Hematopoietic multipotent progenitor cell treated with erythropoietin and hydrocortisone succinate and interleukin-3 and kit ligand, for 6 days (in vitro differentiated cells): ENCODE measurements at regions not wholly inside any gene's neighbourhood (a gene's known extent, or its start where the extent isn't known, plus 50 kb on each side); places are given as distances from the start of the nearest gene placed in this dataset.
A peak's percentile ranks its signal among the peaks of the same experiment; 100 is the strongest.

Source experiments
- DNase-seq: peaks from one replicate; pipeline ENCODE4 v3.0.0-alpha.2; 2015

GRCh38 chr1:238501290-238501689 is 610.6 kb upstream of the ZP4 start:
- no peak for DNase-seq

- DNase-seq, result peak; percentile 49
Observed at GRCh38 chr1:238499021-238499420, 608.3 kb upstream of the ZP4 start.

DNA sequence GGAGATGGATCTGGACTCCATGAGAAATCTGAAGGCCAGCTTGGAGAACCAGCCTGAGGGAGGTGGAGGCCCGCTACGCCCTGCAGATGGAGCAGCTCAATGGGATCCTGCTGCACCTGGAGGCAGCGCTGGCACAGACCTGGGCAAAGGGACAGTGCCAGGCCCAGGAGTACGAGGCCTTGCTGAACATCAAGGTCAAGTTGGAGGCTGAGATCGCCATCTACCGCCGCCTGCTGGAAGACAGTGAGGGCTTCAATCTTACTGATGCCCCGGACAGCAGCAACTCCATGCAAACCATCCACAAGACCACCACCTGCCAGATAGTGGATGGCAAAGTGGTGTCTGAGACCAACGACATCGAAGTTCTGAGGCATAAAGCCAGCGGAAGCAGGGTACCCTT is 601.5 kb upstream of the ZP4 start:
- no peak for DNase-seq

- DNase-seq, result no peak
Observed at GRCh38 chr1:238491265-238491664, 600.5 kb upstream of the ZP4 start.

- DNase-seq, result no peak
Observed at GRCh38 chr1:238489006-238489405, 598.3 kb upstream of the ZP4 start.

DNA sequence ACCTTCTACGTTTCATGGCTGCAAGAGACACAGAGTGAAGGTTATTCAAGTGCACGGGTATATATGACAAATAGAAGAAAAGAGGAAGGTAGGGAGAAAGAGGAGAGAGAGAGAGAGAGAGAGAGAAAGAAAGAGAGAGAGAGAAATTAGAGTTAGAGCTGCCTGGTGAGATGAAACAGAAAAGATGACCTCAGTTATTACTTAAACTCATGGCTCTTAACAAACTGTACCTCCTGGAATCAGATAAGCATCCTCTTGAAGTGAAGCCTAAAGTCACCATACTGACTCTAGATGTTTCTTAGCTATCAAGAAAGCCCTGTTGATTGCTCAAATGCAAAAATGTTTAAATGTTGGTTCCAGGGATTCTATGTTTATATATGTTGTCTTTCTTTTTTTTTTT is 597.7 kb upstream of the ZP4 start:
- DNase-seq, result peak; percentile 10

DNA sequence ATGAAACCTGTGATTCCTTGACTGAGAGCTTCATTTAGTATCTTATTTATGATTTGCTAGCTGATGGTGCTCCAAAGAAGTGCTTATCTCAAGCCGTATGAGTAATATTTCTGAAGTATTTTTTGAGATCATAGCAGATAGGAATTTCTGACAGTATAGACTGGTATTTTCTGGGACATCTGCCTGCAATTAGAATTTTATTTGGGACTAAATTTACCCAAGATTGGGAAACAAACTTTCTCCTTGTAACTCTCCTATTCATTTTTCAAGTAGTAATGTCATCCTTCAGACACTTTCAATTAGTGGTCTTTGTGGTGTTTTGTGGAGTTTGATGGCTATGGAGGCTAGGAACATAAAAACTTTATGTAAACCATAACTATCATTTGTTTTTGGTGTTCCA is 597.2 kb upstream of the ZP4 start:
- no peak for DNase-seq

- no peak for DNase-seq
Observed at GRCh38 chr1:238485912-238486209, 595.1 kb upstream of the ZP4 start.

DNA sequence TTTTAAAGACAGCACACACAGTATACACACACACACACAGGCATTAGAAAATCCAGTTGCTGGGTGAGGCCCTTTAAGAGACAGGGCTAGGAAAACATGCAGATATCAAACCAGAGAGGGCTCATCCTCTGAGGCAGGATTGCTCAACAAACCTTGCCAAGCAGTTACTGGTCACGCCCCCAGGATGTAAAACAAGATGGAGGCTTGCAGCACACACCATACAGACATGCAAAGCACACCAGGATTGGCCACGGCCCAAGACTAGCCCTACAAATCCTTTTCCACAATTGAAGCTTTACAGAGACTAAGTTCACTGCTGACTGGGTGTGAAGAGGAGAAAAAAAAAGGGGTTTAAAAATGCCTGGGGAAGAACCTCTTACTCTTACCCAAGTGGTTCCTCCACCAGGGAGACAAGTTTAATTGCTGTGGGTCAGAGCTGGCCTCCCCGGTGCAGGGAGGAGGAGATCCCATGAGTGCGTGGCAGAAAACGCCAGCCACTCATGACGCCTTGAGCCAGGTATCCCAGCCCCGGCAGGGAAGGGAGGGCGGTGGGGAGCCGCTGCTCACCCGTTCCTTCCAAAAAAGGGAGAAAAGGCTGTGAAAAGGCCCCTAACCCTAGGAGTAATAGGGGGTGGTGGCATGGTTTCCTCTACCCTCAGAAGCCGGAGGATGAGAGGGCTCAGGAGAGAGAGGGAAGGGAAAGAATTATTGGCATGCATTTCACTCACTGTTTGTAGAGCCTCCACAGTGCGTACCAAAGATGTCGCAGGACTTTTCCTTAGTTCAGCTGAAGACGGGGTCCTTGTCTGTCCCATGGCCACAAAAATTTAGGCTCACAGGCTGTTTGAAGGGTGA is 594.6 kb upstream of the ZP4 start:
- peak; percentile 7 for DNase-seq

GRCh38 chr1:238484121-238484520 is 593.4 kb upstream of the ZP4 start:
- DNase-seq, result no peak

DNA sequence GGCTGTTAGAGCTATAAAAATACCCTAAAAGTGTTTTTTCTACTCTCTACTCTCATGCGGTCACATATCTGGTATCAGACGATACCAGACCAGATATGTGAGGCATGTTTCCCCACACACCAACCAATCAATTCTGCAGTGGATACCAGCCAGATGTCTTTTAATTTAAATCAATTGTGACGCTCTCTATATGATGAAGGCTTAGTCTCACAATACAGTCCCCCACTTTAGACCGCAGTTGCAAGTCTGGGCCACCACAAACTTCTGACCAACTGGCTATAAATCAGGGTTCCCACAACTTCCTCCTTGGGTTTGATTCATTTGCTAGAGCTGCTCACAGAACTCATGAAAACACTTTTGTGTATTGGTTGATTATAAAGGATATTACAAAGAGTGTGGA is 586.1 kb upstream of the ZP4 start:
- DNase-seq, result peak; percentile 32

GRCh38 chr1:238475712-238476111 is 585.0 kb upstream of the ZP4 start:
- no peak for DNase-seq

DNA sequence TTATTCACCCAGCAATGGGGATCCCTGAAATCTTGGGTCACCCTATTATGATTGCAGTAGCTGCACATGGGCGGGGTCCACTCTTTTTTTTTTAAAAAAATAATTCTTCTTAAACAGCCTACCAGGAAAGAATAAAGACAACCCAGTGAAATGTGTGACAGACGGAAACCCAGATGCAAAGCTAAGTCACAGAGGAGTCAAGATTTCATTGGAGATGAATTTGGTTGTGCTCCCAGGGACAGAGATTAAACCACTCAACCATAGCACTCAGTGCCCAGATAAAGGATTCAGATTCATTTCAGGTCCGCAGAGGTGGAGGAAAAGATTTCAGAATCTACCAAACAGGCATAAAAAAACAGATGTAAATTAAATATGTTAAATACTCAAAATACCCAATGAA is 583.5 kb upstream of the ZP4 start:
- DNase-seq, result no peak

DNA sequence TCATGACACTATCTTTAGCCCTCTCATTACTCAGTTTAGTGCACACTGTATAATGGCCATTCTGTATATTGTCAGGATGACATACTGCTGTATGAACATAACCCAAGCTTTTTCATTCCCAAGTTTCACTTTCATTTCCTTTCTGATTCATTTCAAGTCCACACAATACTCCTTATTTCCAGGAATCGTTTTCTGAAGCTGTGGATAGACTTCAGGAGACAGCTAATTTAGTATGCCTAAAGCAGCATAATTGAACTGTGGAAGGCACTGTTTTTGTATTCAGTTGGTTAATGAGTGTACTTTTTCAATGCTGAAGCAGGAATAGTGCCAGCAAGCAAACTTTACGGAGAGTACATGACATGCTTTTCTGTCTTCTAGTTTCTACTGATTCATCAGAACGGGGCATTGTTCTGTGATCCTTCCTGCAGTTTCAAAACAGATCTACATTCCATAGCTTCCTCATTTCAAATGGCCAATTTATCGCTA is 578.5 kb upstream of the ZP4 start:
- DNase-seq, result no peak

DNA sequence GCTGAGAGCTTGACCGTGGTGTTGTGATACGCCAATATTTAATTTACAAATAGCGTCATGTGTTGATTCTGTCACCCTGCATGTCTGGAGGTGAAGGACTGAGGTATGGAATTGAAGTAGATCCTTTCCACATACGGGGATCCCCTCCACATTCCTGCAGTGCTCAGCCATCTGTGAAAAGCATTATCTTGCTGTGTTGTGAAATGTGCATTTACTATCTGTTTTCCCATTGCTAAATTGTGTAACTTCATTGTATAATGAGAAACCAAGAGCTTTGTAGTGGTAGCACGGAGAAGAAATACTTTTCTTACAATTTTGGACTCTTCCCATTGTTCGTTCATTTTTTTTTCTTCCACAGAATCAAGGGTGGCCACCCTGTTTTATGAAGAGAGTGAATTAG is 577.3 kb upstream of the ZP4 start:
- DNase-seq, result no peak

DNA sequence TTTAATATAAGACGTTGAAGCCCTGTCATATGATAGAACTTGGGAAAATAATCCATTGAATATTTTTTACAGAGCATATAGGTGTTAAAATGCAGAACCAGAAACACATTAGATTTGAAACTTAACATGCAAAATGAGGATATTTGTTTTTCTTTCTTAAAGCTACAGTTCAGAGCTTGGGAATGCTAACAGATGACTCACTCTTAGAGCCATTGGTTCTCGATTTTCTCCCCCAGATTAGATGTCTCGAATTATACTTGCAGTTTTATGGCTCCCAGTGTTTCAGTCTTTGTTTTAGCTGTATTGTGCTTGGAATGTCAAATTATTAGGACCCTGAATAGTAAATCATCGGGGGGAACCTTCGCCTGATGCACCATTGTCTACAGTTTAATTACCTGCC is 575.7 kb upstream of the ZP4 start:
- no peak for DNase-seq

GRCh38 chr1:238465449-238465848 is 574.7 kb upstream of the ZP4 start:
- no peak for DNase-seq

DNA sequence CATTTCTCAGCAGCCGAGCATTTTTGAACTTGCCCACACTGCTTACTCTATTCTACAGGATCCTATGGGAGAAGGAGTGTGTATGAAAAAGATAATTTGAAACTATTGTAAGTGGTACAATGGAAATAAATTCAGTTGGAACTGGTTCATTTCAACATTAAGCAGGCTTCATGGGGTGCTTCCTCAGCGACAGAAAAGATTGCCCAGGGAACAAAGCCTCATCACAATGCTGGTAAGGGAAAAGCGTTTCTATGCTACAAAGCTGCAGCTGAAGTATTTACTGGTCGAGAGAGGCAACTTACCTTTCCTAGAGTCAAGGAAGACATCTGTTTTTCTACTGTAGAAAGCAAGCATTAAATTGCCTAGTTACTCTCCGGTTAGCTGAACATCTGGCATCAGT is 568.2 kb upstream of the ZP4 start:
- no peak for DNase-seq

- DNase-seq, result no peak
Observed at GRCh38 chr1:238457610-238458009, 566.9 kb upstream of the ZP4 start.

GRCh38 chr1:238451781-238452310 is 561.1 kb upstream of the ZP4 start:
- no peak for DNase-seq

GRCh38 chr1:238450976-238451375 is 560.3 kb upstream of the ZP4 start:
- no peak for DNase-seq

GRCh38 chr1:238443687-238444086 is 553.0 kb upstream of the ZP4 start:
- no peak for DNase-seq

DNA sequence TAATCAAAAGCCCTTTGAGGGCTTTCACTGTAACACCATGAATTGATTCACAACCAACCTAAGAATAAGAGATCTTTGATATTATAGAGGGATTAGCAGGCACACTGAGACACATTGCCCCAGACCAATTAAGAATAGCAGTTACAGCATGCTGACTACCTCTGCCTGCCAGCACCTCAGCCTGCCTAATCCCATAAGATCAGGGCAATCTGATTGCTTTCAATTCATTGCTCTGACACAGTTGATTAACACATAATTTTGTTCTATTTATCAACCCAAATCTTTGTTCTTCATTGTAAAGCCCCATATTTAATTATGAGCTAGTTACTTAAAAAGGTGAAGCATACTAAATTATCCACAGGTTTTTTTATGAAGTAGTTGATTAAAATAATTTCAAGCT is 548.8 kb upstream of the ZP4 start:
- DNase-seq, result no peak

GRCh38 chr1:238438311-238439270 is 547.9 kb upstream of the ZP4 start:
- no peak for DNase-seq
